Stimulated activated CD8-positive, alpha-beta memory T cell treated with anti-CD3 and anti-CD28 coated beads, Interleukin-7, amount 100 ng/mL, for 48 hours (primary cell): ENCODE measurements at regions not wholly inside any gene's neighbourhood (a gene's known extent, or its start where the extent isn't known, plus 50 kb on each side); places are given as distances from the start of the nearest gene placed in this dataset.

Experiments used
- DNase-seq, 2 donors: peaks; one replicate each; pipeline ENCODE4 v3.0.0-alpha.2; 2020; ENCODE audit warnings: low read depth in 1 of 2; ENCODE audit errors: extremely low read depth in 1 of 2

DNA sequence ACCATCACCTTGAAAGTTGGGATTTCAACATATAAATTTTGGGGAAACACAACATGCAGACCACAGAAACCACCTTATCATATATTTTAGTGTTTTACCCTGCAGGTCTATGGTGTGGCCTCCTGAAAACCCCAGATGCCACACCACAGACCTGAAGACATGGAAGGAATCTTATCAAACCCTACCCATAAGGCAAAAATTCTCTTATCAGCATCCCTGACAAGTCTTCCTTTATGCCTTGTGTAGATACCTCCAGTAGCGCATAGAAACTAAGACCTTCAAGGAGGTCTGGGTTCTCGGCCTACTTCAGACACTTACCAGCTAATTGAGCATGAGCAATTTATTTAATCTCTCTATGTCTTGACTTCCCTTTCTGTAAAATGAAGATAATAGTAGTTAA, 59.1 kb upstream of the SLC14A2 start:
- no peak for DNase-seq

DNA sequence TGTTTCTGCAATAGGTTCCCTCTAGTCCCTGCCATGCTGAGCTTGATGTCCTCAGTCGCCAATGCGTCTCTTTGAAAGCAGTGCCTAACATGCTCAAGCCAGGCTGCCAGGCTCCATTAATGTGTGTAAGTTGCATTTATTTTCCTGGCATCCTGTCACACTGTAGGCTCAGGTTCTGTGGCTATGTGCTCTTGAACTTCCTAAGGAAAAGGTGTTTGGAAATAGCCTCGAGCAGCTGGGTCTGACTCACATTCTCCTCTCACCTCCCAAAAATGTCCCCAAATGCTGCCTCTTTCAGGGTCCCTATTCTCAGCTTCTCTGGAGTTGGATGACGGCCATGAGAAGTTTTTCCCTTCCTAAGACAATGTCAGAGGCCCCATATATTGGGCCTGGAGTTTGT, 58.0 kb upstream of the SLC14A2 start:
- DNase-seq, result no peak

DNA sequence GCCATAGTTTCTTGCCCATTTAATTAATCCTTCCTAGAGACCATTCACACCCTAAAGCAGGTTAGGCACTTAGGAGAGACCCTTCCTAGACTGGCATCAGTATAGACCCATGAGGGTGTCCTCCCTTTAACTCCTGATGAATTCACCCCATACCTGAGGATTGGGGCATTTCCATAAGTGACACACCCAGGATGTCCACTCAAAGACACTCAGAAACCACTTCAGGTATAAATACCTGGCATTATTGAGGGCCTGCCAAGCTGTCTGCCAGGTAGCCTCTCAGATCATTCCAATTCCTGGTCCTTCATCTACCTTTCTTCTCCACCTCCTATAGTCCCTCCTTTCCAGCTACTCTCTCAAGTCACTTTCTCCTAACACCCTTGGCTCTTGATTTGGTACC, 57.5 kb upstream of the SLC14A2 start:
- DNase-seq, result no peak

DNA sequence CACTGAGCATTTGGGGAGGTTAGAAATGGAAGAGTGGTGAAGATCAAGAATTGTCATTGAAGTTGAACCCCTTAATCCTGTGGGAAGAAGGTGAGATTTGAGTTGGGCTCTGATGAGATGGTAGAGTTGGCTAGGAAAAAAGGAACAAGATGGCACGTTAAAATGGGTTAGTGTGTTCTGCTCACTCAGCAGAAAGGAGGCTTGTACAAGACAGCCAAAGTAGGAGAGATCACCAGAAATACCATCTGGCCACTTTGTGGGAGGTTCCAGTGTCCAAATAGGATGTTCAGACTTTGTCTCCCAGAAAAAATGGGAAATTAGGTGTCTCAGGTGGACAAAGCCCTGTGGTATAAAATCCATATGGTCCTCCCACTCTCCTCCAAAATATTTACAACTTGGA, 56.0 kb upstream of the SLC14A2 start:
- no peak for DNase-seq

DNA sequence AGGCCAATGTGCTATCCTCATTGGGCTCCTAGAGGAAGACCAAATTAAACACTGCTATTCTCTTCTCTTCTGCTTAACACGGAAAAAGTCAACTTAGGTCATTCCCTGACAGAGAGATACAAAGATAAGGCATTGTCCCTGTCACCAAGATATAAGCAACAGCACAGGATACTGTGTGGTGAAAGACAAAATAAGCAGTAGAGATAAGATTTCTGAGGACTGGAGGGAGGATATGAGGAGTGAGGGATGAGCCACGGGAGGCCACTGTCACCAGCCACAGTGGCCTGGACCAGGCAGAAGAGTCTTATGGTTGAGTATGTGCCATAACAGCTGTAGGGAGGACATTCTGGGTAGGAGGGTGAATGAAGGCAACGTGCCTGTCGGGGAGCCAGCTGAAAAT, 54.4 kb upstream of the SLC14A2 start:
- no peak for DNase-seq

DNA sequence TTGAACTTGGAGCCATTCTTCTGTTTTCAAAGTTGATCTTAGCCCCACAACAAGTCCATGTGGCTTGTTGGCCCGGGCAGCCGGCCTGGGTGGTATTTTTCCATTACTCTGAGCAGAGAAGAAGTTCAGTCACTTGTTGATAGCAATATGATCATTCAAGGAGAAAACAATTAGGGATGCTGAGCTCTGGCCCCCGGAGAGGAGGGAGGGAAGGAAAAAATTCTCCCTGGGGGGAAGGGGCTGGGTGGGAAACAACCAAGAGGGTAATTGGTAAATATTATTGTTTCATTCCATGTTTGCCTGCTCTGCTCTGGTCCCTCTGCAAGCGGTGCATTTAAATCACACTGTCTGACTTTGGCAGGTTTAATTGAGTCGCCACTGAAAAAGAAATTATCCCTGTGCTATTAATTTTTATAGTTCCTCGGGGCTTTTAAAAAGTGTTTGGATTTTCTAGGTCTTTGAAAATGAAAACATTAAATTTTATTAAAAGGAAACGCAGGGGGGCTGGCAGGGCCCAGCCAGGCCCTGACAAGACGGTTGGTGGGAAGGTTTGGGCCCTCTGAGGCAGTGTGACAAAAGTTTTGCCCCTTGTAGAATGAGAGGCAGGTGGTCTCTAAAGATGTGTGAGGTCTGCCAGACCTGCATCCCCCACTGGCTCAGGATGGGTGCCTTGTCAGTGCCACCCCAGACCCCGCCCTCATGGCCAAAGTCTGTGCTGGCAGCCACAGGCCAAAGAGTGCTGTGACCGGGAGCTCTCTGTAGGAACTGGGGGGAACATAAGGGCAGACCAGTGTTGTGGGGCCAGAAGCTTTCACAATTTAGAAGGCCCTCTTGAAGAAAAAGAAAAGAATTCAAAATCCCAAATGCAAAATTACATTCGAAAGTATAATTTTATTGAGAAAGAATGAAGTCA, 52.5 kb upstream of the SLC14A2 start:
- DNase-seq, result no peak

DNA sequence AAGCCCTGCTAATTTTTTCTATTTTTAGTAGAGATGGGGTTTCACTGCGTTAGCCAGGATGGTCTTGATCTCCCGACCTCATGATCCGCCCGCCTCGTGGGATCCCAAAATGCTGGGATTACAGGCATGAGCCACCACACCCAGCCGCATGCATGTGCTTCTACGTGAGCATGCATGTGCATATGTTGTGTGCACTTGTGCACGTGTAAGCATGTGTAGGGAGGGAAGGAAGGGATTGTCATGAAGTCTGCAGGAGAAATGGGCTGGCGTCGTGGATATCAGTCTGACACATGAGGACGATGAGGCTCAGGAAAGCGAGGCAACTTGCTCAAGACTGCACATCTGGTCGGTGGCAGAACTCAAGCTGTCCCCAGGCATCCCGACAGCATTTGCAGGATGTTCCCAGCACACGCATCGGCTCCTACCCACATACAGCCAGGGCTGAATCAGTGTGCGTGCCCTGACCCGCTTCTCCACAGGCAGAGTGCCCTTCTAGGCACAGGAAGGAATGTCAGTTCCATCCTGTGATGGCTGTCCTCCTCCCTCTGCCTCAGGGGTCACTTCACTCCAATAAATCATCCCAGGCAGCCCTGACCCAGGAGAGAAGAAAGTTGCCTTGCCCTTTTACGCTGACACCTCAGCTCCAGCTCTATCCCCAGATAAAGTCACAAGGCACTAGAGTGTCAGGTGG, 49.9 kb upstream of the SLC14A2 start:
- DNase-seq, result no peak
